RPMI7951 (cell line): ENCODE measurements at regions not wholly inside any gene's neighbourhood (a gene's known extent, or its start where the extent isn't known, plus 50 kb on each side); places are given as distances from the start of the nearest gene placed in this dataset.
"Not testable (repeated sequence)": the region's sequence is repeated elsewhere in the genome, so short reads cannot be mapped to it uniquely, and the experiment has no call there.

Experiments used
- DNase-seq: peaks from one replicate; pipeline ENCODE4 v3.0.0-alpha.2; 2012; ENCODE audit warnings: low read depth

- DNase-seq = no peak
These were observed 303.9 kb downstream of the CPS1 start for GRCh38 chr2:210860276-210860675.

GRCh38 chr2:210861038-210861665 lies 304.8 kb downstream of the CPS1 start:
- no peak for DNase-seq

GRCh38 chr2:210862283-210863065 lies 306.1 kb downstream of the CPS1 start:
- no peak for DNase-seq

DNA sequence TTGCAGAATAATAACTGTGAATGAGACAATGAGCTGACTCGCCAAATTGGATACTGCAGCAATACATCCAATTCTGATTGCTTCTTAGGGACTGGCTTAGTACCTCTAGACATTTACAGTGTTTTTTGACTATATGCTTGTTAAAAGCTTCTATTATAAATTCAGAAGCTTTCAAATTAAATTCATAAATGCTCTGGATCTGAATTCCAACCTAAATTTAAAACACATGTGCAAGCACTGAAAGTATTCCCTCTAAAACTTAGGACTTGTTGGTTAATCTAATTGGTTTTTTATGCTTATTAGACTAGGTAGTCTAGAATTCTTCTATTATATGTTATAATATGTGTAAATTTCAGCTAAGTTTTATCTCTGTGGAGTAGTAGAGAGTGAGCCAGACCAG lies 306.9 kb downstream of the CPS1 start:
- no peak for DNase-seq

GRCh38 chr2:210871566-210871965 lies 315.2 kb downstream of the CPS1 start:
- not testable (repeated sequence) for DNase-seq

DNA sequence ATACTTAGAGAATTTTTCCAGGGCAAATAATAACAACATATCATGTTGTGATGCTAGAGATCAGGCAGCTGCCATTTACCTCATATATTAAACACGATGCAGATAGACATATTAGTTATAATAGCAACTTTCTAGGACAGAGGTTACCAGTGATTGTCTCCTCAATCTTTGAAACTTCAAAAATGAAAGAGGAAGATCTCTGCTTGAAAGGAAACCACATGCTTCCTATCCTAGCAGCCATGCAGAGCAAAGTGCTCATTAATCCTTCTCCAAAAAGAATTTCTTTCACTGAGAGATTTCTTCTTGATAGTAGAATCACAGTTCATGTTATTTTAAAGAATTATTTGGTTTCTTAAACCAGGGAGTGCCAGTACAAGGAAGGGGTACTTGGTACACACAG lies 317.2 kb downstream of the CPS1 start:
- no peak for DNase-seq

DNA sequence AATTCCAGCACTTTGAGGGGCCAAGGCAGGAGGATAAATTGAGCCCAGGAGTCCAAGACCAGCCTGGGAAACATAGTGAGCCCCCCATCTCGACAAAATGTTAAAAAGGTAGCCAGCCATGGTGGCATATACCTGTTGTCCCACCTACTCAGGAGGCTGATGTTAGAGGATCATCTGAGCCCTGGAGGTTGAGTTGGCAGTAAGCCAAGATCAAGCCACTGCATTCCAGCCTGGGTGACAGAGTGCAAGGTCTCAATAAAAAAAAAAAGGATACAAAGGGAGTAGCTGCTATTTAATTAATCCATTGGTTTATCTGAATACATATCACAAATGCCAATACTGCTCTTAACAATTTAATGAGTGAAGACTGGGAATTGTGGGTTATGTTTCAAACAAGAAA lies 327.8 kb downstream of the CPS1 start:
- DNase-seq = no peak

DNA sequence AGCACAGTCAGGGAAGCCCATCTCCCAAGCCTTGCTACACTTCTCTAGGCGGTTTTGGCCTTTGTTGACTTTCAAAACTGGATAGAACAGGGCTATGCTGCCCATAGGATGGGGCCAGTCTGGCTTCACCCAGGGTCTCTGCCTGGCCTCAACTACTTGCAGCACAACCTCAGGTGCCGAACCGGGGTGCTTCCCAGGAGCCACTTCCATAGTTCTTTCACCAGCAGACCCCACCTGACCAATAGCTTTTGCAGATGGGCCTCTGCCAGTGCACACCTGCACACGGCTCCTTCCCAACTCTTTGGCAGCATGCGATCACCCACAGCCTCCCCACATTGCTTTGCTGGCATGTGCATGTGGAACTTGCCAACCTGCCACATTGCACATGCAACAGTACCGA lies 331.6 kb downstream of the CPS1 start:
- DNase-seq = no peak

- DNase-seq = no peak
These were observed 338.7 kb downstream of the CPS1 start for GRCh38 chr2:210895132-210895531.

- no peak for DNase-seq
These were observed 342.7 kb downstream of the CPS1 start for GRCh38 chr2:210899131-210899530.

GRCh38 chr2:210901326-210901725 lies 344.9 kb downstream of the CPS1 start:
- no peak for DNase-seq

DNA sequence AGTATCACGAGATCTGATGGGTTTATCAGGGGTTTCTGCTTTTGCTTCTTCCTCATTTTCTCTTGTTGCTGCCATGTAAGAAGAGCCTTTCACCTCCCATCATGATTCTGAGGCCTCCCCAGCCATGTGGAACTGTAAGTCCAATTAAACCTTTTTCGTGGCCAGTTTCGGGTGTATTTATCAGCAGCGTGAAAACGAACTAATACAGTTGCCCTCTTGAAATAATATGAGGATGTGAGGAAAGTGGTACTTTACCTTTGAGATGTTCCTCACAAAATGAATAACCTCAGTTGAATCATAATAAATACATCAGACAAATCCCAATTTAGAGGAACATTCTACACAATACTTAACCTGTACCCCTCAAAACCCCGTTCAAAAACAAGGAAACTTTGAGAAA lies 356.4 kb downstream of the CPS1 start:
- DNase-seq = no peak

DNA sequence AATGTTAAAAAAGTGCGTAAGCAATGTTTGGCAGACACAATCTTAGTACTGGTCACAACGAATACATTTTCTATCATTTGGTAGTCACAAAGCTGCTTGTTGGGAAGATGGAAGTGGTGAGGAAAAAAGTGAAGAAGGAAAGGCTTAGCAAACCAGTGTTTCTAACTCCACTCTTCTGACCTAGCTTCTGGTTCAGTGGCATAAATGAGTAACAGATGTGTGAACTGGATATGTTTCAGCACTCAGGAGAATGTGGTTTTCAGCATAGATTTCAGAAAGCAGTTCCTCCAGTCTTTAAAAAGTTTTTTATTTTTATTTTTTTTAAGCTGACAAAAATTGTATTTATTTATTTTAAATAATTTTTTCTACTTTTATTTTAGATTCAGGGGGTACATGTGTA lies 357.1 kb downstream of the CPS1 start:
- DNase-seq = peak; percentile 2

GRCh38 chr2:210915912-210916311 lies 359.5 kb downstream of the CPS1 start:
- DNase-seq = no peak

- no peak for DNase-seq
These were observed 361.1 kb downstream of the CPS1 start for GRCh38 chr2:210917465-210917864.

DNA sequence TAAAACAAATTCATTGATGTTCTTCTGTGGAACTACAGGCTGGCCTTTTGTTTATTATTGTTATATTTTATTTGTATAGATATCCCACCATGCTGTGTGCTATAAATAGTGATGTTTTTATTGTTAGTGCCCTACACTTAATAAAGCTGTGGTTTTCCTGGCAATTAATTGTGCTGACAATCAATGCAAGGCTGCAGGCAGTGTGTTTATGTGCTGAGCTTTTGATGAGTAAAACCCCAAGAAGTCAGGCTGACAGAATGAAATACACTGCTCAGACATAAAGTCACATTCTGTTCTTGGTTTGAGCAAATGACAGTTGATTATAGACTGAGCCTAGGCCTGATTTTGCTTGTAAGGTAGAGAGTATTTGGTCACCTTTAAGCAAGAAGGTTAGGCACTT lies 362.7 kb downstream of the CPS1 start:
- no peak for DNase-seq

- DNase-seq = no peak
These were observed 366.0 kb downstream of the CPS1 start for GRCh38 chr2:210922419-210922818.

DNA sequence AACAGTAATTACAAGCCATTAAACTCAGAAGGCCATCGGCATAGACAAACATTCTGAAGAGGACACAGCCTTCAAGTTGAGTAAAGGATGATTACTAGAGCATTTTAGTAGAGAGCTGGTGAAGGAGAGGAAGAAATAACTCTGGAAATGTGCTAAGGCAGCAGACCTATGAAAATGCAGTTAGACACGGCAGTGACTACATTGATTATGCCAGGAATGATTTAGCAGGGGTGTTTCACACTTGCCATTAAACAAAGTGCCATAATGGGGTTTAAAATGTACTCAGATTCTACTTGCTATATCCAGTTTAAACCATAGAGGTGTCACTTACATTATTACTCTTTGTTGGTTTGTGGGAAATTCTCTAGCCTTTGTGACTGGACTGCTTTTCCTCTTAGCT lies 372.3 kb downstream of the CPS1 start:
- DNase-seq = no peak

- DNase-seq = no peak
These were observed 381.8 kb downstream of the CPS1 start for GRCh38 chr2:210938228-210938627.

DNA sequence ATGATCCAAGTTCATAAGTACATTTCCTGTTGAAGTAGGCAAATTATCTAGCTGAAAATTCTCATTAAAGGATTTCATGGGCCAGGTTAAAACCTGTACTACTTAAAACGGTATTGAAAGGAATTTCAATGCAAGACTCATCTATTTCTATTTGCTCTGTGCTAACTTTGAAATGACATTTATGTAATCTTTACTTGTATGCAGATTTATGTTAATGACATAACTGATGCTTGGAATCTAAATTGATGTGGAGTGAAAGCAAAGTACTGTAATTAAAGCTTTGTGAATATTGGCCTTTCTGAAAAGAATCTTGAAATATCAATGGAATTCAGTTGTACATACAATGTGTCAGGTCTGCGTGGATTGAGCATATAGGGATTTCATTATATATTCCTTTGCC lies 390.0 kb downstream of the CPS1 start:
- DNase-seq = no peak

- not testable (repeated sequence) for DNase-seq
These were observed 394.1 kb downstream of the CPS1 start for GRCh38 chr2:210950434-210951060.

DNA sequence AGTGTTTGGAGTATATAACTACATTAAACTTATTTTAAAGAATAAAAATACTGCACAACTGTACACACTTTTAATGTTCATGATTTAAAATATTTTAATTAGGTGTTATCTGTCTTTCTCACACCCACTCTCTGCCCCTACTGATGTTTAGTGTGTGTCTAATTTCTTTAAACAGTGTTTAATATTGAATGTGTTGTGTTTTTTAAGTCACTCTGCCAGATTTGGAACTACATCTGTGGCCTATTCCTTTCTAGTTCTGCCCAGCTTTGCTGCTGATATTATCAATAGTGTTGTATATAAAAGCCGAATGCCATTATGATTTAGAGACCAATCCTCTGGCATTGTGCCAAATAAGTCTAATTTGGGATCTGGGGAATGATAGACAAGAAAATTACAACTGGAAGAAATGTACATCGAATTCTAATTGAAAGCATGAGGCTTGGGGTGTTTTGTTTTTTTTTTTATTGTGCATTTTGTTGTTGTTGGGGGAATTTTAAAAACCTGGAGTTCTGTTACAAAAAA lies 398.0 kb downstream of the CPS1 start:
- no peak for DNase-seq

GRCh38 chr2:210955591-210955990 lies 399.2 kb downstream of the CPS1 start:
- DNase-seq = peak; percentile 17
